GM18951 (cell line): ENCODE measurements at regions not wholly inside any gene's neighbourhood (a gene's known extent, or its start where the extent isn't known, plus 50 kb on each side); places are given as distances from the start of the nearest gene placed in this dataset.
"Not testable (repeated sequence)": the region's sequence is repeated elsewhere in the genome, so short reads cannot be mapped to it uniquely, and the experiment has no call there.

Experiments
- POLR2A ChIP-seq: IDR thresholded peaks from 4 replicates; pipeline ENCODE4 v1.6.1; 2011; ENCODE audit warnings: mild to moderate bottlenecking; ENCODE audit not compliant: insufficient read length, insufficient read depth; ENCODE audit errors: extremely low read depth
- in situ Hi-C: fragments of 300-500 bp; cut with MboI; formaldehyde crosslinking; loops from one replicate; pipeline ENCODE4 v1.12.0; 2022; ENCODE audit warnings: low sequenced_read_pairs, mixed read lengths, inconsistent platforms; ENCODE audit not compliant: unreplicated experiment

GRCh38 chr18:49708662-49709346 is 104.5 kb downstream of the ACAA2 start:
- TF ChIP-seq POLR2A = no peak
- in situ Hi-C loops = no loop called here

GRCh38 chr18:49707599-49707998 is 105.7 kb downstream of the ACAA2 start:
- in situ Hi-C loops = no loop called here
- no peak for TF ChIP-seq POLR2A

DNA sequence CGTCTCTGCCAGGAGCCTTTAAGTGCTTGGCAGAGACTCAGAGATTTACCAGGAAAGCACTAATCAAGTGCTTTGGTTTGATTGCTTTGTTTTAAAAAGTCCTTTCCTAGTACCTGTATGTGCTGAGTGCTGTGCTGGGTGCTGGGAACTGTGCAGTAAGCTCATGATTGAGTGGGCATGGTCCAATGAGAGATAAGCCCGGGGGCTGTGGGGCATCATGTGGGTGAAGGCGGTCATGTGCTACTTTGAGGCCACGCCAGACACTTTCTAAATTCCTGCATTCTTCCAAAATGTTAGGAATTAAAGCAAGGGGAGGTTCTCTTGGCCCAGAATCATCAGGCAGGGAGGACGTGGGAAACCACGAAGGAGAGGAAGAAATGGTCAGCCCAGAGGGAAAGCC is 109.0 kb downstream of the ACAA2 start:
- in situ Hi-C loops = no loop called here
- no peak for TF ChIP-seq POLR2A

DNA sequence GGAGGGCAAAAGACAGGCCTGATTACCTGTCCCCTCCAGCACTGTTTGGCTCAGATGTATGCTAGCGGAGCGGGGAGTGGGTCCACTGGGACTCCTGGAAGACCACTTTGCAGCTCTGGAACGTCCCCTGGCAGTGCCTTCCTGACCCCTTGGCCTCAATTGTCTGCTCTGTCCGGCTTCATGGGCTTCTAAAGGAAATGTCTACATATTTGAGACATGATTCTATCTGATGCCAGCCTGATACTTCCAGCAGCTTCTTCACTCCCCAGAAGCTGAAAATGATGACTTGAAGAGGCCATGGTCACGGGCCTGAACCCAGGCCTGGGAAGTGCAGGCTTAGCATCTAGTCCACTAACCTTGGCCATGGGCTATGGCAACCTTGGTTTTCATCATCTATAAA is 112.1 kb downstream of the ACAA2 start:
- in situ Hi-C loops = no loop called here
- TF ChIP-seq POLR2A = no peak

DNA sequence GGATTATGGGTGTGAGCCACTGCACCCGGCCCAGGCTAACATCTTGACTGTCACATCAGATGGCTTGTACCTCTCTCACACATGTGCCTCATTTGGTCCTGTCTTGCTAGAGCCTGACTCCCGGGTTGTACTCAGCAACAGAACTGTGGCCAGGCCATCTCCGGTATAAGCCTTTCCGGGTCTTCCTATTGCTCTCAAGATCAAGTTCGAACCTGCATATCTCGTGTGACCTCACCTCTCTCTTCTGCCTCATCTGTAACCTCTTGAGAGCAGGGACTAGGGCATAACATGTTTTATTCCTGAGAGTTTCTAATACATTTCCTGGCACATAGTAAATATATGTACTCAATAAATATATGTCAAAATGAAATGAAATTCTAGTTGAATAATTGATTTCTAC is 114.0 kb downstream of the ACAA2 start:
- in situ Hi-C loops = no loop called here

GRCh38 chr18:49698525-49699025 is 114.8 kb downstream of the ACAA2 start:
- in situ Hi-C loops = no loop called here

More for the DNA sequence above, 114.0 kb downstream of the ACAA2 start:
- no peak for TF ChIP-seq POLR2A

GRCh38 chr18:49697757-49698524 is 115.4 kb downstream of the ACAA2 start:
- in situ Hi-C loops = no loop called here
- no peak for TF ChIP-seq POLR2A

More at GRCh38 chr18:49698525-49699025, 114.8 kb downstream of the ACAA2 start:
- no peak for TF ChIP-seq POLR2A

DNA sequence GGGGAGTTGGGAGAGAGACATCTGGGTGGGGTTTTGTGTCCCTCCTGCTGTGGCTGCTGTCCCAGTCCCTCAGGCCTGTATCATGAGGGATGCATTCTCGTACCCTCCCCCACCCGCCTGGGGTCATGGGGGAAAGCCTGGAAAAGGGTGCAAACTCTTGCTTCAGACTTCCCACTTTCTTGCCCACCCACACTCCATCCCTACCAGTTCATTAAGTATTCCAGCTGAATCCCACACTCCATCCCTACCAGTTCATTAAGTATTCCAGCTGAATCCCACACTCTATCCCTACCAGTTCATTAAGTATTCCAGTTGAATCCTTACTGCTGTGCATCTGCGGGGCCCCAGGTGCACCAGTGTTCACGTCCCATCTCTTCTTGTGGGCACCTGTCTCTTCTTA is 116.3 kb downstream of the ACAA2 start:
- TF ChIP-seq POLR2A = no peak
- in situ Hi-C loops = no loop called here

DNA sequence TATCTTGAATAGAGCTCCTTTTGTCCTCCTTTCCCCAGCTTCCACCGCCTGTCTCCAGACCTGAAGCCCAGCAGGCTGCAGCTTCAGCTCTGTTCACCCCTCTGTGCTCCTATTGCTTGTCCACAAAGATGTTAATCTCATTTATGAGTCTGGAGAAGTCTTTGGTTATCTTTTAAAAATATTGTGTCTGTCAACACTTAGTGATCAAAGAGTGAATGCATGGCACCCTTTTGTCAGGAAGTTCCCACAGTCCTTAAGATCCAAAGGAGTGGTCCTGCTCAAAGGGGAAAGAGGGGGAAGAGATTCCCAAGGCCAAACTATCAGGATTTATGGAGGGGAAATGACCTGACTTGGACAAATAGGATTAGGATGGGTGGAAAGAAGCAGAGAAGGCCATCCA is 118.9 kb downstream of the ACAA2 start:
- in situ Hi-C loops = no loop called here
- no peak for TF ChIP-seq POLR2A

DNA sequence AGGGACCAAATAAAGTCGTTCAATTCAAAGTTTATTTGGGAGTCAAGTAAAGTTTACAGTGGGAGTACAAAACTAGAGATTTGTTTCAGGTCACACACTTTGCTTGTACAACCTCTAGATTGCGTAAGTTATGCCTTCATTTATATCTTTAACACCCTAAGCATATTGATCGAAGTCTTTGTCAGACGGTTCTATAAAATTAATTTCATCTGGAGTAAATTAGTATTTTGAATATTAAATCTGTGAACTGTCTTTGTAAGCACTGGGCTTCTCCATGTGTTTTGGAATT is 119.7 kb downstream of the ACAA2 start:
- in situ Hi-C loops = no loop called here
- TF ChIP-seq POLR2A = no peak

DNA sequence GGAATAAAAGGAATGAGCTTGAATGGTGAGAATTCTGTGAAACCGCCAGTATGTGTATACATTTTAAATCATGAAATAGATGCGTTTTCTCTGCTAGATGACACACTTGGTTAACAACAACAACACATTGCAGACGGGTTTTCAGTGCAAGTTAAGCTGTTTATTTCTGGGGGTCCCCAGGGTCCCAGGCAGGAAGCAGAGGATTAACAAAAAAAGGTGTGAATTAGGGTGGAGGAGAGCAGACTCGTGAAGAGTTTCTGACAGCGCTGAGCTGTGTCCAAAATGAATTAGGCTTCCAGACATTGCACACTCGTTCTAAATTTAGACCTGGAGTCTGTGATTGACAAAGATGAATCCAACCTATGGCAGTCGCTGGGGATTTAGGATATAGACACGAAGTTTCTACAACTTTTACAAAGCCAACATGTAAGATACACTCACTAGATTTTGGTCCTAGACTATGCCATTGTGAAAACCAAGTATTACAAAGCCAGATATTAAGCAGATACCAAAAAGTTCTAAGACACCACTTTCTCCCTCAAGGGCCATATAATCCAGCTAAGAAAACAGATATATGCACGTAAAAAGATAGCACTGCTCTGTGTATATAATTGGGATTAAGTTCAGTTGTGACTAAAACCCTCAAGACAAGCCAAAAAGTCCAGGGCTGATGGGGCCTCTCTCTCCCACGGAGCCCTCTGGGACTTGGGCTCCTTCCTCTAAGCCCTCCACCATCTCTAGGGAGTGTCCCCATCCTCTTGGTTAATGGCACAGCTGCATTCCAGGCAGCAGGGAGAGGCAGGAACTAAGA is 120.2 kb downstream of the ACAA2 start:
- TF ChIP-seq POLR2A = no peak
- in situ Hi-C loops = no loop called here

- TF ChIP-seq POLR2A = no peak
- in situ Hi-C loops = no loop called here
Measured at GRCh38 chr18:49691177-49691608, 122.1 kb downstream of the ACAA2 start.

GRCh38 chr18:49690312-49690711 is 123.0 kb downstream of the ACAA2 start:
- TF ChIP-seq POLR2A = no peak
- in situ Hi-C loops = no loop called here

GRCh38 chr18:49685231-49685942 is 123.5 kb downstream of the LIPG start:
- in situ Hi-C loops = no loop called here
- TF ChIP-seq POLR2A = no peak

DNA sequence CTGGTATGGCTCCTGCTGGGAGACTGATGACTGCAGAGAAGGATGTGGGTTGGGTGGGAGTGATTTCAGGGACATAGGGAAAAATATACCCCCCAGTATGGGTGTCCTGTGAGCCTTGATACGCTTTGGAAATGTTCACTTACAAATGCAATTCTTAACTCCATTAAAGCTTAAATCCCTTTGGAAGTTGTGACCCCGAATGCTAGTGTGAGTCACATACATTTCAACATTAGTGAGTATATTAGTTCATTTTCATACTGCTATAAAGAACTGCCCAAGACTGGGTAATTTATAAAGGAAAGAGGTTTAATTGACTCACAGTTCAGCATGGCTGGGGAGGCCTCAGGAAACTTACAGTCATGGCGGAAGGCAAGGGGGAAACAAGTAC is 120.9 kb downstream of the LIPG start:
- in situ Hi-C loops = not testable (repeated sequence)
